SK-N-SH (cell line): ENCODE measurements at regions not wholly inside any gene's neighbourhood (a gene's known extent, or its start where the extent isn't known, plus 50 kb on each side); places are given as distances from the start of the nearest gene placed in this dataset.
"Not testable (repeated sequence)": the region's sequence is repeated elsewhere in the genome, so short reads cannot be mapped to it uniquely, and the experiment has no call there.

Experiments
- CTCF ChIP-seq: fragments of 200-600 bp; sonication (generic); IDR thresholded peaks from 2 replicates; pipeline ENCODE4 v1.6.1; 2017; ENCODE audit warnings: antibody characterized with exemption, mild to moderate bottlenecking, moderate library complexity
- NFIC ChIP-seq: IDR thresholded peaks from 2 replicates; pipeline ENCODE4 v1.4.0; 2012; ENCODE audit warnings: borderline replicate concordance
- POLR2AphosphoS5 ChIP-seq: IDR thresholded peaks from 2 replicates; pipeline ENCODE4 v1.6.1; 2012; ENCODE audit warnings: low read depth, low read length
- RAD21 ChIP-seq: IDR thresholded peaks from 2 replicates; pipeline ENCODE4 v1.6.1; 2012; ENCODE audit warnings: mild to moderate bottlenecking, low read length

- TF ChIP-seq CTCF, NFIC, POLR2AphosphoS5, RAD21: not testable (repeated sequence)
Measured at GRCh38 chr7:55694484-55694883, 122.2 kb upstream of the VOPP1 start.
